Sigmoid colon (tissue), 6 donors: ENCODE measurements at regions not wholly inside any gene's neighbourhood (a gene's known extent, or its start where the extent isn't known, plus 50 kb on each side); places are given as distances from the start of the nearest gene placed in this dataset.

Source experiments
- DNase-seq: peaks from one replicate; pipeline ENCODE4 v3.0.0-alpha.2; 2019
- H3K27ac ChIP-seq, 4 donors: fragments of 200-600 bp; sonication (generic); one replicate each; pipeline ENCODE4 v1.5.1; 2016 to 2019; ENCODE audit warnings: mild to moderate bottlenecking in 1 of 4
- H3K27me3 ChIP-seq, 3 donors: fragments of 200-600 bp; sonication (generic); one replicate each; pipeline ENCODE4 v1.5.1; 2019; ENCODE audit warnings: mild to moderate bottlenecking in 1 of 3
- H3K36me3 ChIP-seq, 4 donors: fragments of 200-600 bp; sonication (generic); one replicate each; pipeline ENCODE4 v1.5.1; 2016 to 2019
- H3K4me1 ChIP-seq, 4 donors: fragments of 200-600 bp; sonication (generic); one replicate each; pipeline ENCODE4 v1.5.1; 2017 to 2019
- H3K4me3 ChIP-seq, 4 donors: fragments of 200-600 bp; sonication (generic); one replicate each; pipeline ENCODE4 v1.5.1; 2017 to 2019; ENCODE audit warnings: mild to moderate bottlenecking in 2 of 4, moderate library complexity in 1 of 4
- H3K9me3 ChIP-seq, 4 donors: fragments of 200-600 bp in 3 of 4; sonication (generic) in 3 of 4; one replicate each; pipeline versions ENCODE4 v1.5.1 to v1.6.1; 2013 to 2019
- CTCF ChIP-seq, 4 experiments: fragments of 450-650 bp in 3 of 4; fragments of 200-600 bp in 1 of 4; IDR thresholded peaks; one replicate each; pipeline ENCODE4 v1.5.1; 2016 to 2019; ENCODE audit warnings: antibody characterized with exemption in 4 of 4, mild to moderate bottlenecking in 3 of 4, moderate library complexity in 2 of 4
- EP300 ChIP-seq, 4 donors: sonication (generic); formaldehyde crosslinking; IDR thresholded peaks; one replicate each; pipeline ENCODE4 v1.6.1; 2017; ENCODE audit warnings: antibody characterized with exemption in 4 of 4
- POLR2A ChIP-seq, 2 donors: fragments of 450-650 bp; IDR thresholded peaks; one replicate each; pipeline ENCODE4 v1.6.1; 2016; ENCODE audit warnings: antibody characterized with exemption in 2 of 2, mild to moderate bottlenecking in 2 of 2, moderate library complexity in 2 of 2
- POLR2AphosphoS5 ChIP-seq, 4 donors: sonication (generic); formaldehyde crosslinking; IDR thresholded peaks; one replicate each; pipeline ENCODE4 v1.6.1; 2017; ENCODE audit warnings: antibody characterized with exemption in 4 of 4
- WGBS, 2 donors: extraction: QIAGEN DNeasy Blood & Tissue Kit; methylation state at CpG; one replicate each; pipeline ENCODE4 v1.1.7; 2013; 5-methylcytosine and 5-hydroxymethylcytosine counted together
- intact Hi-C: fragments of 100-400 bp; cut with DNase I; formaldehyde crosslinking; loops from one replicate; pipeline ENCODE4 v1.15.1; 2023
- donor health status: healthy with polysubstance abuse.
- donor health status: healthy.

- TF ChIP-seq POLR2AphosphoS5 (IDR thresholded peaks at IDR 0.05) (no peak), CTCF (IDR thresholded peaks at IDR 0.05) (no peak), EP300 (IDR thresholded peaks at IDR 0.05) (no peak), POLR2A (IDR thresholded peaks at IDR 0.05) (no peak)
- no peak for DNase-seq
- Histone ChIP-seq H3K4me1 (no peaks in the 10 kb centered on the region), H3K4me3 (no peak overlapping the region), H3K27me3 (no peaks in the 10 kb centered on the region), H3K9me3 (no peaks in the 10 kb centered on the region), H3K36me3 (no peaks in the 10 kb centered on the region), H3K27ac (no peak overlapping the region)
- WGBS, 2 donors, result 23 to 82% methylated on average over 4 of the region's 4 CpGs
- intact Hi-C loops, result no loop called here
These were observed 108.0 kb upstream of the COX10 start for GRCh38 chr17:13961265-13961664.

DNA sequence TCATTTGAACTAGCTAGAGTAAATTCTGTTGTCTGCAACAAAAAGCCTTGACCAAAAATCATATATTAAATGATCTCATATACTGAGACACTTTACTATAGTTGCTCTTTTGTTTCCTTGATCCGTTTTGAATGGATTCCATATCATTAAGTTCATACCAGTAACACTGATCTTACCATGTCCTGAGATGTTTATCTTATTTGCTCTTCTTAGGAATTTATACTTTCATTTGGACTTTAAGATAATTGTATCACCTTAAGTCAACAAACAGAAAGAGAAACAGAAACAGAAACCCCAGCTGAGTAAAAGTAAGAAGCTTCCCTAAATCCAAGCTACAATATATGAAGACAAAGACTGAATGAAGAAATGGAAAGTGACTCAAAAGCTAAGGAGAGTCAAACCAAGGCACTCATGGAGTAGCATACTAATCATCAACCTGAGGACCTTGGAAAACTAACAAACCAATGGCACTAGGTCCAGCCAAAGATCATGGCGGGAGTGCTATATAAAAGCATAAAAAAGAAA is 106.5 kb upstream of the COX10 start:
- H3K27me3 ChIP-seq, result no peaks in the 10 kb centered on the region
- H3K9me3 ChIP-seq, result no peaks in the 10 kb centered on the region
- H3K27ac ChIP-seq, result no peak overlapping the region
- H3K4me3 ChIP-seq, result no peak overlapping the region
- H3K4me1 ChIP-seq, result no peaks in the 10 kb centered on the region
- DNase-seq, result no peak
- intact Hi-C loops, result no loop called here
- H3K36me3 ChIP-seq, result no peaks in the 10 kb centered on the region
- 50 to 82% methylated on average over 2 of the region's 2 CpGs for WGBS, 2 donors
- TF ChIP-seq EP300 (IDR thresholded peaks at IDR 0.05), result no peak
- TF ChIP-seq CTCF (IDR thresholded peaks at IDR 0.05), result no peak
- no peak for TF ChIP-seq POLR2AphosphoS5 (IDR thresholded peaks at IDR 0.05)
- TF ChIP-seq POLR2A (IDR thresholded peaks at IDR 0.05), result no peak

GRCh38 chr17:13967416-13967815 is 101.9 kb upstream of the COX10 start:
- intact Hi-C loops, result no loop called here
- Histone ChIP-seq H3K36me3 (no peaks in the 10 kb centered on the region), H3K27ac (no peak overlapping the region), H3K4me3 (no peak overlapping the region), H3K27me3 (no peaks in the 10 kb centered on the region), H3K9me3 (no peaks in the 10 kb centered on the region), H3K4me1 (no peaks in the 10 kb centered on the region)
- 94 to 95% methylated on average over 7 of the region's 7 CpGs for WGBS, 2 donors
- TF ChIP-seq POLR2A (IDR thresholded peaks at IDR 0.05), result no peak
- no peak for TF ChIP-seq CTCF (IDR thresholded peaks at IDR 0.05)
- no peak for TF ChIP-seq EP300 (IDR thresholded peaks at IDR 0.05)
- TF ChIP-seq POLR2AphosphoS5 (IDR thresholded peaks at IDR 0.05), result no peak
- DNase-seq, result no peak

- Histone ChIP-seq H3K9me3 (no peaks in the 10 kb centered on the region), H3K36me3 (no peaks in the 10 kb centered on the region), H3K4me3 (no peak overlapping the region), H3K27me3 (no peaks in the 10 kb centered on the region), H3K4me1 (no peaks in the 10 kb centered on the region), H3K27ac (no peak overlapping the region)
- no peak for TF ChIP-seq POLR2A (IDR thresholded peaks at IDR 0.05)
- TF ChIP-seq POLR2AphosphoS5 (IDR thresholded peaks at IDR 0.05), result no peak
- no peak for TF ChIP-seq CTCF (IDR thresholded peaks at IDR 0.05)
- TF ChIP-seq EP300 (IDR thresholded peaks at IDR 0.05), result no peak
- DNase-seq, result no peak
- intact Hi-C loops, result no loop called here
- 84 to 86% methylated on average over 5 of the region's 5 CpGs for WGBS, 2 donors
These were observed 98.8 kb upstream of the COX10 start for GRCh38 chr17:13970531-13970930.

DNA sequence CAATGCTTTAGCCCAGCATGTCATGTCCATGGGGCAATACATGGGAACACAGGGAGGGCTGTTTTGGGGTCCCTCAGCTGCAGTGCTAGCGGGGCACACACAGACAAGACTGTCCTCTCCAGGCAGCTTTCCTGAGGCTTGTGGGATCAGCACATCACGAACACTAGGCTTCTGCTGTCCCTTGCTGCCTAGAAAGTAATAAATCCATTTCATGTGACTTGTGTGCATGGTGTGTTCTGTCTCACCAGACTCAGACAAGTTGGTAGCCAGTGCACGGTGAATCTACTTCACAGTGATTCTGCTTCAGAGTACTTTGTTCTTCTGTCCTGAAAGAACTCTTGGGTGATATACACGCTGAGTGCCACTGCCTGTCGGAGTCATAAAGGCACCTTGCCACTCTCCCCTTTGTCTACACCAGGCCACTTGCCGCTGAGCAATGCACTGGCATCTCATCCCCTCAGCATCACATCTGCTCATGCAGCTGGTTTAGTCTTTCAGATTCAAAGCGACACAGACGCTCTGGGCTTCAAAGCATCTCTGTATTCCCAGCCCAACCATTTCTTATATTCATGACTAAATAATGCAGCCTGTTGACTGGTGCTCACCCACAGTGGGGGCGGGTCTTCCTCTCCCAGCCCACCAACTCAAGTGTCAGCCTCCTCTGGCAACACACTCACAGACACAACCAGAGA is 95.2 kb upstream of the COX10 start:
- Histone ChIP-seq H3K27ac (no peak overlapping the region), H3K9me3 (no peaks in the 10 kb centered on the region), H3K36me3 (no peaks in the 10 kb centered on the region), H3K4me3 (no peak overlapping the region), H3K4me1 (no peaks in the 10 kb centered on the region), H3K27me3 (no peaks in the 10 kb centered on the region)
- TF ChIP-seq CTCF (IDR thresholded peaks at IDR 0.05) (no peak), EP300 (IDR thresholded peaks at IDR 0.05) (no peak), POLR2AphosphoS5 (IDR thresholded peaks at IDR 0.05) (no peak), POLR2A (IDR thresholded peaks at IDR 0.05) (no peak)
- intact Hi-C loops, result no loop called here
- DNase-seq, result no peak
- 80 to 90% methylated on average over 9 of the region's 9 CpGs for WGBS, 2 donors
